Right ventricle myocardium superior (tissue), 1 donor: ENCODE measurements at regions not wholly inside any gene's neighbourhood (a gene's known extent, or its start where the extent isn't known, plus 50 kb on each side); places are given as distances from the start of the nearest gene placed in this dataset.
A peak's percentile ranks its signal among the peaks of the same experiment; 100 is the strongest.

ENCODE experiments used
- ATAC-seq: fragments of 200-7000 bp; cut with Tn5 transposase; one replicate; pipeline ENCODE4 v1.9.1; 2020; ENCODE audit warnings: mild to moderate bottlenecking; ENCODE audit not compliant: poor library complexity
- DNase-seq: peaks from one replicate; pipeline ENCODE4 v3.0.0-alpha.2; 2020
- intact Hi-C: fragments of 100-400 bp; cut with DNase I; formaldehyde crosslinking; loops from one replicate; pipeline ENCODE4 v1.11.2; 2022
- donor health status: DM: no; HTN: yes; CAD: no; lungs with severe emphysema.

- intact Hi-C loops = no loop called here
- ATAC-seq = no peak
- no peak for DNase-seq
Measured at GRCh38 chr7:124390301-124390700, 357.4 kb upstream of the TMEM229A start.

GRCh38 chr7:124388751-124389150 lies 355.9 kb upstream of the TMEM229A start:
- no peak for DNase-seq
- intact Hi-C loops = no loop called here
- ATAC-seq = no peak

GRCh38 chr7:124387056-124387455 lies 354.2 kb upstream of the TMEM229A start:
- intact Hi-C loops = no loop called here
- no peak for ATAC-seq
- no peak for DNase-seq

- intact Hi-C loops = no loop called here
- DNase-seq (no peak), ATAC-seq (no peak)
Measured at GRCh38 chr7:124379296-124379695, 346.4 kb upstream of the TMEM229A start.

- DNase-seq (no peak), ATAC-seq (no peak)
- intact Hi-C loops = no loop called here
Measured at GRCh38 chr7:124376111-124376510, 343.2 kb upstream of the TMEM229A start.

- DNase-seq (no peak), ATAC-seq (no peak)
- intact Hi-C loops = no loop called here
Measured at GRCh38 chr7:124375391-124375790, 342.5 kb upstream of the TMEM229A start.

GRCh38 chr7:124369310-124369709 lies 336.4 kb upstream of the TMEM229A start:
- ATAC-seq (no peak), DNase-seq (no peak)
- intact Hi-C loops = no loop called here

- intact Hi-C loops = no loop called here
- ATAC-seq (no peak), DNase-seq (no peak)
Measured at GRCh38 chr7:124366118-124366517, 333.3 kb upstream of the TMEM229A start.

GRCh38 chr7:124364283-124364682 lies 331.4 kb upstream of the TMEM229A start:
- DNase-seq (no peak), ATAC-seq (no peak)
- intact Hi-C loops = no loop called here

GRCh38 chr7:124354201-124354600 lies 321.3 kb upstream of the TMEM229A start:
- intact Hi-C loops = no loop called here
- DNase-seq = no peak
- no peak for ATAC-seq

GRCh38 chr7:124351950-124352349 lies 319.1 kb upstream of the TMEM229A start:
- ATAC-seq = peak; percentile 83
- intact Hi-C loops = no loop called here
- peak; percentile 36 for DNase-seq

GRCh38 chr7:124349443-124349842 lies 316.6 kb upstream of the TMEM229A start:
- intact Hi-C loops = no loop called here
- ATAC-seq = no peak
- no peak for DNase-seq

- ATAC-seq = no peak
- DNase-seq = no peak
- intact Hi-C loops = no loop called here
Measured at GRCh38 chr7:124338861-124339260, 306.0 kb upstream of the TMEM229A start.

GRCh38 chr7:124330731-124331407 lies 298.0 kb upstream of the TMEM229A start:
- DNase-seq (no peak), ATAC-seq (no peak)
- intact Hi-C loops = no loop called here

GRCh38 chr7:124328774-124329173 lies 295.9 kb upstream of the TMEM229A start:
- intact Hi-C loops = no loop called here
- ATAC-seq (no peak), DNase-seq (no peak)

- intact Hi-C loops = no loop called here
- ATAC-seq (no peak), DNase-seq (no peak)
Measured at GRCh38 chr7:124324262-124324661, 291.4 kb upstream of the TMEM229A start.

- ATAC-seq (no peak), DNase-seq (no peak)
- intact Hi-C loops = no loop called here
Measured at GRCh38 chr7:124323597-124323996, 290.7 kb upstream of the TMEM229A start.

GRCh38 chr7:124322561-124322960 lies 289.7 kb upstream of the TMEM229A start:
- intact Hi-C loops = no loop called here
- no peak for ATAC-seq

GRCh38 chr7:124318721-124319450 lies 286.0 kb upstream of the TMEM229A start:
- no peak for DNase-seq
- no peak for ATAC-seq
- intact Hi-C loops = no loop called here

More at GRCh38 chr7:124322561-124322960, 289.7 kb upstream of the TMEM229A start:
- no peak for DNase-seq

- intact Hi-C loops = no loop called here
- ATAC-seq (no peak), DNase-seq (no peak)
Measured at GRCh38 chr7:124310934-124311390, 278.1 kb upstream of the TMEM229A start.
